NCI-H2196 treated with DMSO at 0.1 percent for 48 hours (cell line): ENCODE measurements at regions not wholly inside any gene's neighbourhood (a gene's known extent, or its start where the extent isn't known, plus 50 kb on each side); places are given as distances from the start of the nearest gene placed in this dataset.
"Not testable (repeated sequence)": the region's sequence is repeated elsewhere in the genome, so short reads cannot be mapped to it uniquely, and the experiment has no call there.

Source experiments
- DNase-seq: peaks from one replicate; lab custom pipeline; 2025; ENCODE audit not compliant: unreplicated experiment; lab: John Stamatoyannopoulos, UW

GRCh38 chr3:124133366-124133940 lies 141.5 kb upstream of the ROPN1 start:
- no peak for DNase-seq

- DNase-seq: peak; percentile 87
Measured at GRCh38 chr3:124137216-124137615, 145.3 kb upstream of the ROPN1 start.

DNA sequence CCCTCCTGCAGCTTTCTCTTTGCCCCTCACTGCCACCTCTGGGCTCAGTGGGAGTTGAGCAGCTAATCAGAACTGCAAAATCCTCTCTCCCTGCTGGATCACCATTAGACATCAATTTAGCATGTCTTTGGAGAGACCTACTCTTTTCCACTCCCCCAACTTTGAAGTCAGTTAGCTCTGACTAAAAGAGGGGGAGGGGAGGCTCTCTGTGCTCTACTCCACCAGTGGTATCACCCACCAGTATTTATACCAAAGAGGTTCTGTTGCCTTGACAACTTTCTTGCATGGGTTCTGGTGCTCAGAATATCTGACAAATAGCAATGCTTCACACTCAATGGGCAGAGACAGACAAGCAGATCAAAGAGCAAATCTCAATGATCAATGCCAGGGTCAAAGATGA lies 146.2 kb upstream of the ROPN1 start:
- no peak for DNase-seq

DNA sequence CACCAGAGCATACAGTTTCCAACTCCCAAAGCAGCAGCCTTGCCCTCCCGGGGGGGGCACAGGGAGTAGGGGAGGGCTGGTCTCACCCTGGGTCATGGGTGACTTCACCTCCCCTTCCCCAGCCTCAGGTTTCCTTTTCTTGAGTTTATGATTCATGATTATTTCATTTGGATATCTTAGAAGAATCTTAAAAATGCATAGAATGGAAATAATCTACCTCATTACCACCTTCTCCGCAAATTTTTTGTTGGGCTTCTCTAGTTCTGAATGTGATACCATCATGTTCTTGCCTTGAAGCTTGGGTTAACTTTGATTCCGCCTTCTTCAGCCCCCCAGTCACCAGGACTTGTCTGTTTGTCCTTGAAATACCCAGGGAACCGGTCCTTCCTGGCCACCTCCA lies 148.8 kb upstream of the ROPN1 start:
- no peak for DNase-seq

GRCh38 chr3:124142389-124142970 lies 150.6 kb upstream of the ROPN1 start:
- no peak for DNase-seq

- no peak for DNase-seq
Measured at GRCh38 chr3:124143047-124143446, 151.1 kb upstream of the ROPN1 start.

GRCh38 chr3:124144035-124144814 lies 152.3 kb upstream of the ROPN1 start:
- DNase-seq: no peak

DNA sequence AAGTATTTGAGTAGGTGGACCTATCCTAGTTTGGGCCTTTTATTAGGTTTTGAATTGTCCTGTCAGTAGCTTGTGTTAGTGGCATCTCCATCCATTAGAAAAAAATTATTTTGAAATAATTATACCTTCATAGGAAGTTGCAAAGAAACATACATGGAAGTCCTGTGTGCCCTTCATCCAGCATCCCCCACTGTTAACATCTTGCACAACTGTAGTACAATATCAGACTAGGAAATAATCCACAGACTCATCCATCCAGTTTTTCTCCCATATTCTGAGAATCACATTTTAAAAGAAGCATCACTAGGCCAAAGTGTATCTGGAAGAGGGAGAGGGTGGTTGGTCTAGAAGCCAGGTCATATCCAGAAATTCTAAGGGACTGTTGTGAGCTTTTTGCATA lies 155.5 kb upstream of the ROPN1 start:
- no peak for DNase-seq

DNA sequence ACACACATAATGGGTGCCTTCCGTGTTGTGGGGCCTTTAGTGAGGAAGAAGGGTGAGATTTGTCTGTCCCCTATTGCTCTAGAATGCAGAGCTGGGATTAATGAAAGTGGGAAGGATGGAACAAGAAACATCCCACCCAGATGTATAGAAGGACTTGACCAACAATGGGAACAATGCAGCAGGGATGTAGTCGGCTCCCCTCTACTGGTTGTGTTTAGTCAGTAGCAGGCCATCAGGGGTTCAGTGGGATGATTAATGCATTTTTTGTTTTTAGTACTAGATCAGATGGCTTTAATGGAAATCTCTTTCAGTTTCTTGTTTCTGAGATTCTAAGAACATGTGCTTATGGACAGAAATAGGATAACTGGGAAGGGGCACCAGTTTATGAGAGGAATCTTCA lies 156.0 kb upstream of the ROPN1 start:
- no peak for DNase-seq

GRCh38 chr3:124149081-124149480 lies 157.2 kb upstream of the ROPN1 start:
- DNase-seq: no peak

DNA sequence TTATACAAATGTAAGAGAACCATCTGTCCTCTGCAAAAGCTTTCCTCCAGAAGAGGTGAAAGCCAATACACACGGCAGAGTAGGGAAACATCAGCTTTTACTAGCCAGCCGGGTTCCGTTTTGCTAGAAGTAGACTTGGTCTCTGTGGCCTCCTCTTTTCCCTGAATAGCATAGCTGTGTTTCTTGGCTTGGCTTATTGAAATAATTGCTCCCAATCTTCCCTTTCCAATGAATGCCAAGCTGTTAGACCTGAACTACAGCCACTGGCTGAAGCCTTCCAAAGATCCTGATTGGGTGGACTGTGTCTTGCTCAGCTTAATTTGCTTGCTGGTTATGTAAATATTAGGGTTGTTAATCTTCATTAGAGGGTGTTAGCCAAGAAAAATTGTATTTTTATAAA lies 157.8 kb upstream of the ROPN1 start:
- no peak for DNase-seq

GRCh38 chr3:124152891-124153290 lies 161.0 kb upstream of the ROPN1 start:
- not testable (repeated sequence) for DNase-seq

DNA sequence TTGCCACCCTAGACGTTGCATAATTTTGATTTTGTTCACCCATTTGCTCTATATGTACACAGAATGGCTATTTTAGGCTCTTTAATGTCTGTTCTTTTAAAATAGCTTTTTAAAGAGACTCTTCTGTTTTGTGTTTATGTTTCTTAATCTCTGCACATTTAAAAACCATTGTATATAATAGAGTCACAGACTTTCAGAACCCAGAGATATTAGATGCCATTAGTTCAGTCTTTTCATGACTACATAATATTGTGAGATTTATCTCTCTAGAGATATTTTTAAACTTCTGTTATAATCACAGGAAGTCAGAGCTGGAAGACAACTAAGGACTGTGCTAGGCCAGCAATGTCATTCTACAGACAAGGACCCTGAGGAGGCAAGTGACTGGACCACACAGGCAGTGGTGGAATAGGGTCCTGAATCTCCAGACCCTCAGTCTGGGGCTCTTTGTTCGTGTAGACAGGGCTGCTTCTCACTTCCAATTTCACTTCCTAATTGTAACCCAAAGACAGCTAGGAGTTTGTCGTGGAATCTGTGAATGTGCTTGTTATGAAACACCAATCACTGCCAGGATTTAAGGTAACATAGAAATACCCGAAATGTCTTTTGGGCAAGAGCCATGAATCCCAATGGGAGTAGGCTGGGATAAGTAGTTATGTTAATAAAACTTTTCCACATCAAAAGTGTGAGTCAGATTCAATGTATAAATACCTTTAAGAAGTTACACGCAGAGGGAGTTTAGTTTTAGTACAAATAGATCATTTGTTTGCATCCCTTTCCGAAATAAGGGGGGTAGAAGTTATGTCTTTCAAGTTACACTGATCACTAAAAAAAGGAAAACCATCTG lies 165.2 kb upstream of the ROPN1 start:
- DNase-seq: no peak

DNA sequence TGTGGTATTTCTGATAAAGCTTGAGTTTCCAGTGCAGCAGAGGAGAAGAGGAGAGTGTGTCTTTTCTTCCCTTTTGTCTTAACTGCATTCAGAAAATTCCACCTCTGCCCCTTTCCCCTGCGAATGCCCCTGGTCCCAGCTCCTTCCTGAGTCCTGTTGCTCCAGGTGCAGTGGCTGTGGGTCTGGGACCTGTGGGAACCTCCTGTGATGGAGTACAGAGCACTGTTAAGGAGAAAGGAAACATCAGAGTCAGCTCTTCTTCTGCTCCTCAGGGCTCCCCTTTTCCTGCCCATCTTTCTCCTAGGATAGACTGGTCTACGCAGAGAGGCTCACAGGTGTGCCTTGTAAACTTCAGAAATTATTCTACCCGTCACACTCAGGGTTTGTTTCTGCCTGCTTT lies 165.8 kb upstream of the ROPN1 start:
- no peak for DNase-seq

DNA sequence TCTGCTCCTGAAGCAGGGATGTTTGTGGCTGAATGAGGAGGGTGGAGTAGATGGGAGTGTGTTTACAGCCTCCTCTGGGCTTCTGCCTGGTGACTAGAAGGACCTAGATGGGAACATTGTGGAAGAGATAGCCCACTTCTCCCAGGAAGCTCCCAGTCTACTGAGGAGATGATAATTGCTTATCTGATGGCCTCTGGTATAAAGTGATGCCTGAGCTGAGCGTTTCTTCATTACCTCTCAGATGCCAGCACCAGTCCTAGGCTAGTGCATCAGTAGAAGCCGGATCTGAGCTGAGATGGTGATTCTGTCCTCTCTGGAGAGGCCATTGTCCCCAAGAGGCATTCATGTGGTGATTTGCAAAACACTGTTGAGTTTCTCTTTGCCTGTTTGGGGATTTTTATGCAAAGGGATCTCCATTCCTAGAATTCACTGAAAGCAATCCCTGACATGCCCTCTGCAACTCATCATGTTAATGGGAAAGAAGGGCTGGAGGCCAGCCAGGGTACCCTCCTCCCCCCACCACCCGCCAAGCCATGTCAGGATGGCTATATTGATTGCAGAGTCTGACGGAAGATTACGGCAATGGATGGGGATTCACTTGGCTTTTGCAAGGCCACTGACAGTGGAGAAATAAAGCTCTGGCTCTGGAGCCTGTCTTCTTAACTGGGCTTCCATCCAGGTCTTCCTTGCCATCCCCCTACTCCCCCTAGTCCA lies 166.4 kb upstream of the ROPN1 start:
- DNase-seq: no peak

DNA sequence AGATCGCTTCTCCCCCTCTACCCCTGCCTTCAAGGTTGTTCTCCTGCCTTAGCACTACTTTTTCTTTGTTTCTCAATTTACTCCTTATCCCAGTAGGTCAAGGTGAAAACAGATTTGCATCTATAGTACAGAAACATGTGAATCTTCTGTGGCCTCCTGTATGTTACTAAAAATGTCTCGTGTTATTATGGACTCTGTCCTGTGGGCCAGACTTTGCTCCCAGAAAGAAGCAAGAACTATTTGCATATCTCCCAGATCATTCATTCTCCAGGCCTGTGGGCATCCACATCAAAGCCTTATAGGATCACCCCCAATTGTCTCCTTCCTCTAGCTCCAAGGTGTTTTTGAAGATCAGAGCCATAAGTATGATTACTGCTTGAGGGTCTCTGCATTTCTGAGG lies 169.5 kb upstream of the ROPN1 start:
- DNase-seq: no peak

- no peak for DNase-seq
Measured at GRCh38 chr3:124163689-124164088, 171.8 kb upstream of the ROPN1 start.

DNA sequence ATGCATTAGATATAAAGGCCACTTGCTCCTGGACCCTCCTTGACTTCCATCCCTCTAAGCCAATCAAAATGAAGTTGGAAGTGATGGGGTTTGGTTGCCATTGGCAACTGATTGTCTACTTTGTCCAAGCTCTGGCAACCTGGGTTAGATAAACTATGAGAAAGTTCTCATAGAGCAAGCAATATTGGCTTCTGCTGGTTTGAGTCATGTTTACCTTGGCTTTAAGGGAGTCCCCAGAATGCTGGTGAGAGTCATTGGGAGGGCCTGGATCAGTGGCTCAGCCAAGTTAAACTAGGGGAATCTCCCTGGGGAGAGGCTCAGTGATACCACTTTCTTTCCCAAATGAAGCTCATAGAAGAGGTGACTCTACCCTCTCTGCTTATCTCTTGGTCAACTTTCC lies 176.3 kb upstream of the ROPN1 start:
- no peak for DNase-seq

DNA sequence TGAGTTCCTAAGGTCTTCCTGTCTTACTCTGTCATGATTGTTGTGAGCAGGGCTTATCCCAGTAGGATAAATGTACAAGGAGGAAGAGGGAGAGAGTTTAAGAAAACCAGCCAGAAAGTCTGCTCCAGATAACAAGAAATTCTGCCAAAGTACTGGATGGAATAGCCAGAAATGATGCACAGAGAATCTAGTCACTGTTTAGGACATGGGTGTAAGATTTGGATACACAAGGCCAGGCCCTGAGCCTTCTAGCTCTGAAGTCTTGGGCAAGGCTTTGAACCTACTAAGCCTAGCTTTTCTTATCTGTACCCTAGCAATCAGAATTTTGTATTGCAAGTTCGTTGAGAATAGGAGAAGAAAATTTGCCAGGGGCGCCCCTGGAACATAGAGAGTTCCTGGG lies 180.4 kb upstream of the ROPN1 start:
- no peak for DNase-seq

DNA sequence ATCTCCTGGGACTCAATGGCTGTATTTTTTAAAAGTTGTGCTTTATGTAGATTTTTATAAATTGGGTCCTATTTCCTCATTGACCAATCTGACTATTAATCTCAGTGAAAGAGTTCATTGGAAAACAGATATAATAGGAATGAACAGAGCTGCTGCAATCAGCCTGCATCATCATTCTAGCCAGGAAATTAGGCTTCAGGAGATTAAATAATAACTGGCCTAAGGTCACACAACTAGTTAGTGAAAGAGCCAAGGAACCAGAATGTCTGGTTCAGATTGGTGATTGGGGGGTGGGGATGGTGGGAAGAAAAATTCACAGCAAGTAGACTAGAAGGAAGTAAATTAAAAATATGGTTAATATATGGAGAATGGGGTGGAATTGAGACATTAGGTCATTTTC lies 180.9 kb upstream of the ROPN1 start:
- no peak for DNase-seq

DNA sequence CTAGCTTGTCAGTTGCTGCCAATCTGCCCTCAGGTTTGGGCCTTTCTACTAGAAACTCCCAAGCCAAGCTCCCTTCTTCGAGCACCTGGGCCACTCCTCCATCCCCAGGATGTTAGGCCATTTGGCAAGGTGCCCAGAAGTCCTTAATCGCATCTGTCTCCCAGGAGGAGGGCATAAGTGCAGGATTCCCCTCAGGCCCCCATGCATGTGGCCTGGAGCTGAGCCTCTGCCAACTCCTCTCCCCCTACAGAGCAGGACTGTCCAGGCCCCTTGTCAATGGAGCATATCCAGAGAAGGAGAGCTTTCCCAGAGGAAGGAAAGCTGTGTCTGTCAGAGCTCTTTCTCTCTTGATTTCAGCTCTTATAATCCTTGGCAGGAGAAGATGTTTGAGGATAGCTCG lies 182.6 kb upstream of the ROPN1 start:
- peak; percentile 93 for DNase-seq
